Hepatocyte (in vitro differentiated cells): ENCODE measurements at regions not wholly inside any gene's neighbourhood (a gene's known extent, or its start where the extent isn't known, plus 50 kb on each side); places are given as distances from the start of the nearest gene placed in this dataset.

Experiments
- DNase-seq: peaks from one replicate; pipeline ENCODE4 v3.0.0-alpha.2; 2016; ENCODE audit warnings: low spot score
- H2AFZ ChIP-seq: fragments of 200-600 bp; sonication (generic); 2 replicates; pipeline ENCODE4 v1.6.0; 2016; ENCODE audit warnings: antibody characterized with exemption, mild to moderate bottlenecking
- H3K27ac ChIP-seq: fragments of 200-600 bp; sonication (generic); 2 replicates; pipeline ENCODE4 v1.5.1; 2016; ENCODE audit warnings: mild to moderate bottlenecking
- H3K27me3 ChIP-seq: fragments of 200-600 bp; sonication (generic); 2 replicates; pipeline ENCODE4 v1.6.1; 2016
- H3K36me3 ChIP-seq: fragments of 200-600 bp; sonication (generic); replicated peaks from 2 replicates; pipeline ENCODE4 v1.5.1; 2016; ENCODE audit warnings: low read depth; ENCODE audit not compliant: insufficient read depth
- H3K4me1 ChIP-seq: fragments of 200-600 bp; sonication (generic); 2 replicates; pipeline ENCODE4 v1.5.1; 2016; ENCODE audit warnings: mild to moderate bottlenecking, moderate library complexity; ENCODE audit not compliant: insufficient read depth
- H3K4me2 ChIP-seq: fragments of 200-600 bp; sonication (generic); 2 replicates; pipeline ENCODE4 v1.6.0; 2016
- H3K4me3 ChIP-seq: fragments of 200-600 bp; sonication (generic); 2 replicates; pipeline ENCODE4 v1.5.1; 2016; ENCODE audit warnings: mild to moderate bottlenecking
- H3K79me2 ChIP-seq: fragments of 200-600 bp; sonication (generic); 2 replicates; pipeline ENCODE4 v1.6.0; 2017; ENCODE audit warnings: mild to moderate bottlenecking
- H3K9me2 ChIP-seq: fragments of 200-600 bp; sonication (generic); replicated peaks from 2 replicates; pipeline ENCODE4 v1.6.0; 2017; ENCODE audit warnings: mild to moderate bottlenecking; ENCODE audit not compliant: insufficient read depth
- H3K9me3 ChIP-seq: fragments of 200-600 bp; sonication (generic); 2 replicates; pipeline ENCODE4 v1.5.1; 2016; ENCODE audit warnings: low read depth, mild to moderate bottlenecking
- H4K20me1 ChIP-seq: fragments of 200-600 bp; sonication (generic); 2 replicates; pipeline ENCODE4 v1.6.0; 2016; ENCODE audit warnings: mild to moderate bottlenecking; ENCODE audit not compliant: insufficient read depth, poor library complexity, severe bottlenecking
- EZH2 ChIP-seq: fragments of 200-600 bp; sonication (generic); IDR thresholded peaks from 2 replicates; pipeline ENCODE4 v1.6.1; 2016; ENCODE audit warnings: antibody characterized with exemption, mild to moderate bottlenecking, borderline replicate concordance
- EZH2phosphoT487 ChIP-seq: fragments of 200-600 bp; sonication (generic); IDR thresholded peaks from one replicate; pipeline ENCODE4 v1.6.1; 2018; ENCODE audit warnings: antibody characterized with exemption, mild to moderate bottlenecking, low read depth, moderate library complexity; ENCODE audit not compliant: unreplicated experiment, severe bottlenecking
- WGBS: methylation state at CpG from one replicate; pipeline ENCODE4 v1.1.6; 2016; ENCODE audit warnings: low lambda C conversion rate; ENCODE audit errors: missing lambda C conversion rate; 5-methylcytosine and 5-hydroxymethylcytosine counted together
- TF ChIP-seq, protein P1 (sequence below): fragments of 200-600 bp; sonication (generic); IDR thresholded peaks from 2 replicates; pipeline ENCODE4 v1.5.1; 2016; ENCODE audit warnings: antibody characterized with exemption, mild to moderate bottlenecking; ENCODE audit not compliant: poor library complexity

DNA sequence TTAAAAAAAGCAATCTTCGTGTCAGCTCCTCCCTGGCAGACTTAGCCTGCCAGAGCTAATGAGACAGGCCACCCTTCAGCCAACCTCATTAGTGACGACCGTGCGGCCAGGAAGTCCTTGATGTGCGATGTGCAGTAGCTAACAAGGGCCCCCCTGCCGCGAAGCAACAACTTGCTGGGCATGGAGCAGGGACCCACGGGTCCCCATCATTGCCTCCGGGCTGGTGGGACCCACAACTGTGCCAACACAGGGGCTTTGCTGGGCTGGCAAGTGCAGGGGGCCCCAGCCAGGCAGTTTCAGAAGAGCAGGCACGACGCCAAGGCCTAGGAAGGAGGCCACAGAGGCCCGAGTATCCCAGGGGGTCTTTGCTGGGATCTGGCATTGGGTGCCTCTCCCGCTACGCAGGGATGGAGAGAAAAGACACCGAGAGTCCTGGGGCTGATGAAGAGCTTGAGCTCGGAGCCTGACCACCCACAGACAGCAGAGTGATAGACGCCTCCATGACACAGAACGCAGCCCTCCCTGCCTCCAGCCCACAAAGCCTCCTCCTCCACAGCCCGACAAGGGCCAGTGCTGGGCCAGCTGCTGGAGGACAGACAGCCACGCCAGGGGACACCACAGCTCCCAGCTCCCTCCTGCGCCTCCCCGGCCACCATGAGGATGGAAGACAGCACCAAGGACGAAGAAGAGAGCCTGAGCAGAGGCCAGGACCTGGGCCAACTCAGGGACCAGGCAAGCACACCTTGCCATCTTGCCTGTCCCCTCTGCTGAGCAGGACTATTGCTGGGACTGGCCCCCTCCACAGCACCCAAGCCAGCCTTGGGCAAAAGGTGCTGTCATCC, 96.6 kb downstream of the YTHDF1 start:
- no peaks in the 10 kb centered on the region for H3K27me3 ChIP-seq
- H3K27ac ChIP-seq: no peak overlapping the region
- no peaks in the 10 kb centered on the region for H3K9me3 ChIP-seq
- no peak overlapping the region for H3K4me3 ChIP-seq
- no peak for DNase-seq
- no peak overlapping the region for H3K4me2 ChIP-seq
- H3K9me2 ChIP-seq: no peaks in the 10 kb centered on the region
- H4K20me1 ChIP-seq: no peaks in the 10 kb centered on the region
- WGBS: 84% methylated on average over 23 of the region's 23 CpGs
- H3K4me1 ChIP-seq: no peaks in the 10 kb centered on the region
- TF ChIP-seq, protein P1, sequence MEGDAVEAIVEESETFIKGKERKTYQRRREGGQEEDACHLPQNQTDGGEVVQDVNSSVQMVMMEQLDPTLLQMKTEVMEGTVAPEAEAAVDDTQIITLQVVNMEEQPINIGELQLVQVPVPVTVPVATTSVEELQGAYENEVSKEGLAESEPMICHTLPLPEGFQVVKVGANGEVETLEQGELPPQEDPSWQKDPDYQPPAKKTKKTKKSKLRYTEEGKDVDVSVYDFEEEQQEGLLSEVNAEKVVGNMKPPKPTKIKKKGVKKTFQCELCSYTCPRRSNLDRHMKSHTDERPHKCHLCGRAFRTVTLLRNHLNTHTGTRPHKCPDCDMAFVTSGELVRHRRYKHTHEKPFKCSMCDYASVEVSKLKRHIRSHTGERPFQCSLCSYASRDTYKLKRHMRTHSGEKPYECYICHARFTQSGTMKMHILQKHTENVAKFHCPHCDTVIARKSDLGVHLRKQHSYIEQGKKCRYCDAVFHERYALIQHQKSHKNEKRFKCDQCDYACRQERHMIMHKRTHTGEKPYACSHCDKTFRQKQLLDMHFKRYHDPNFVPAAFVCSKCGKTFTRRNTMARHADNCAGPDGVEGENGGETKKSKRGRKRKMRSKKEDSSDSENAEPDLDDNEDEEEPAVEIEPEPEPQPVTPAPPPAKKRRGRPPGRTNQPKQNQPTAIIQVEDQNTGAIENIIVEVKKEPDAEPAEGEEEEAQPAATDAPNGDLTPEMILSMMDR: no peak
- no peak for TF ChIP-seq EZH2phosphoT487
- TF ChIP-seq EZH2: no peak
- no peak overlapping the region for H2AFZ ChIP-seq
- H3K79me2 ChIP-seq: no peaks in the 10 kb centered on the region
- no peaks in the 10 kb centered on the region for H3K36me3 ChIP-seq

DNA sequence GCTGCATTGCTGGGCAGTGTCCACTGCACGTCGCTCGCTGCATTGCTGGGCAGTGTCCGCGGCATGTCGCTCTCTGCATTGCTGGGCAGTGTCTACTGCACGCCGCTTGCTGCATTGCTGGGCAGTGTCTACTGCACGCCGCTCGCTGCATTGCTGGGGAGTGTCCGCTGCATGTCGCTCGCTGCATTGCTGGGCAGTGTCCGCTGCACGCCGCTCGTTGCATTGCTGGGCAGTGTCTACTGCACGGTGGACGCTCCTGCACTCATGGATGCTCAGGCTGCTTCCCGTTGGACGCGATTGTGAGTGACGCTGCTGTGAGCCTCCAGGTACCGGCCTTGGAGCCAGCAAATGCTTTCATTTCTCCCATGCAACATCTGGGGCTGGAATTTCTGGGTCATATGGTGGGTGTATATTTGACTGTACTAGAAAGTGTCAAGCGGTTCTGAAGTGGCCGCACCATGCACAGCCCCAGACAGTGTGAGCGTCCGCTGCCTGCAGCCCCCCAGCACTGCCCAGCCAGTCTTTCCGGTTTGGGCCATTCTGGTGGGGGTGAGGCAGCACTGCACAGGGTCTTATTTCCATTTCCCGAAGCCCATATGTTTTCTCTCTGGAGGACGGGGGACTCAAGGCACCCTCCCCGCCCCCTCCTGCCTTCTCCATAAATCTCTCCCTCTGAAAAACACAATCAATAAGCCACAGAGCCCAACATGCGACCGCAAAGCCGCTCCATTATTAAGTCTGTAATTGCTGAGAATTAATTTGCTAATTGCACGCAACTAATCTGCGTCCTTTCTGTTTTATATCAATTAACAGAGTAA, 97.4 kb downstream of the YTHDF1 start:
- no peaks in the 10 kb centered on the region for H3K27me3 ChIP-seq

DNA sequence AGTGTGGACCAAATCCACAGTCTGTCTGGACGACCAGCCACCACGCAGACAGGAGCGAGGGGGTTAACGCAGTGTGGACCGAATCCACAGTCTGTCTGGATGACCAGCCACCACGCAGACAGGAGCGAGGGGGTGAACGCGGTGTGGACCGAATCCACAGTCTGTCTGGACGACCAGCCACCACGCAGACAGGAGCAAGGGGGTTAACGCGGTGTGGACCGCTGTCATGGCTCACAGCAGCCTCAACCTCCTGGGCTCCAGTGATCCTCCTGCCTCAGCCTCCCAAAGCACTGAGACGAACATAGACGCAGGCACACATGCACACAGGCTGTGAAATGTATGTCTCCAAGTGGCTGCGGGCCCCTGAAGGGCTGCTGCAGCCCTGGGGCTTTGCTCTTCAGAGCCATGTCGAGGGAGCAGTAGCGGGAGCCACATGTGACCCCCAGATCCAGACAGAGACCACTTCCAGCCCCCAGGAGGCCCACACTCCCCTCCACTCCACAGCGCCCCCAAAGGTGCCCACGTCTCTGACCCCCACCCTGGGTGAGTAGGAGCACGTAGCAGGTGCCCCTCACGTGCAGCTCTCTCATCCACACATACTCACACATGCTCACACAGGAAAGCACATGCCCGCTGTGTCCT, 98.1 kb downstream of the YTHDF1 start:
- no peaks in the 10 kb centered on the region for H4K20me1 ChIP-seq
- 86% methylated on average over 24 of the region's 25 CpGs for WGBS

More for the DNA sequence above, 97.4 kb downstream of the YTHDF1 start:
- Histone ChIP-seq H3K4me2 (no peak overlapping the region), H3K27ac (no peak overlapping the region), H4K20me1 (no peaks in the 10 kb centered on the region), H3K4me1 (no peaks in the 10 kb centered on the region), H3K4me3 (no peak overlapping the region), H3K79me2 (no peaks in the 10 kb centered on the region), H3K9me3 (no peaks in the 10 kb centered on the region), H3K9me2 (no peaks in the 10 kb centered on the region), H3K36me3 (no peaks in the 10 kb centered on the region), H2AFZ (no peak overlapping the region)
- no peak for DNase-seq
- TF ChIP-seq, protein P1: no peak
- TF ChIP-seq EZH2phosphoT487 (no peak), EZH2 (no peak)
- WGBS: 93% methylated on average over 38 of the region's 38 CpGs

More for the DNA sequence above, 98.1 kb downstream of the YTHDF1 start:
- H3K4me1 ChIP-seq: no peaks in the 10 kb centered on the region
- H3K9me3 ChIP-seq: no peaks in the 10 kb centered on the region
- H3K9me2 ChIP-seq: no peaks in the 10 kb centered on the region
- TF ChIP-seq, protein P1: no peak
- TF ChIP-seq EZH2: no peak
- no peak for TF ChIP-seq EZH2phosphoT487
- no peak overlapping the region for H3K4me3 ChIP-seq
- no peaks in the 10 kb centered on the region for H3K36me3 ChIP-seq
- DNase-seq: no peak
- no peak overlapping the region for H3K27ac ChIP-seq
- no peaks in the 10 kb centered on the region for H3K27me3 ChIP-seq
- H2AFZ ChIP-seq: no peak overlapping the region
- no peaks in the 10 kb centered on the region for H3K79me2 ChIP-seq
- H3K4me2 ChIP-seq: no peak overlapping the region
